DND-41 (cell line): ENCODE measurements at regions not wholly inside any gene's neighbourhood (a gene's known extent, or its start where the extent isn't known, plus 50 kb on each side); places are given as distances from the start of the nearest gene placed in this dataset.

Experiments
- CTCF ChIP-seq: IDR thresholded peaks from 2 replicates; pipeline ENCODE4 v1.5.1; 2012; ENCODE audit warnings: borderline replicate concordance, low read length, moderate library complexity, mild to moderate bottlenecking; ENCODE audit not compliant: poor library complexity, severe bottlenecking; ENCODE audit errors: extremely low read depth
- EZH2 ChIP-seq: IDR thresholded peaks from 3 replicates; pipeline ENCODE4 v1.6.1; 2012; ENCODE audit warnings: borderline replicate concordance, low read depth, mild to moderate bottlenecking, moderate library complexity, low read length, inconsistent platforms; ENCODE audit not compliant: severe bottlenecking

DNA sequence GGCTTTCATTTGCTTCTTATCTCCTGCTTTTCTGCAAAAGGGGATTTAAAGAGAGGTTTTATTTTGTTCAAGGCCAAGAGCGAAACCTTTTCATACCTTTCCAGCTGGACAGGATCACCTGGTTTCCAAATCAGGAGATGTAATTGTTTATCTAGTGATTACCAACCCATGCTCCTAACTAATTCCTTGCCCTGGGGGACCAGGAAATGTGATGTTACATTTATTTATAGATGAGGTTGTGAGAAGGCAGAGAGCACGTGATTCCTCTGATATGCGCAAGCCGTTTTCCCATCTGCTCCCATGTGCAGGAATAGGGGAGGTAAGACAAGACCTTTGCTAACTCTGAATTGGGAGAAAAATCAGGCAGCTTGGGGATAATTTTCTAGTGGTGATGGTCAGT is 507.2 kb upstream of the LARGE1 start:
- TF ChIP-seq CTCF (no peak), EZH2 (no peak)
